Mesothelial cell of epicardium (in vitro differentiated cells): ENCODE measurements at regions not wholly inside any gene's neighbourhood (a gene's known extent, or its start where the extent isn't known, plus 50 kb on each side); places are given as distances from the start of the nearest gene placed in this dataset.

Experiments used
- DNase-seq, 2 experiments: peaks; one replicate each; pipeline ENCODE4 v3.0.0; 2021; ENCODE audit warnings: low spot score in 2 of 2; ENCODE audit not compliant: unreplicated experiment in 2 of 2
- H3K27ac Mint-ChIP-seq: 2 replicates; pipeline ENCODE4 v1.8.0; 2021; ENCODE audit warnings: mixed read lengths
- H3K27me3 Mint-ChIP-seq: 2 replicates; pipeline ENCODE4 v1.8.0; 2021; ENCODE audit warnings: low read depth, mixed read lengths
- H3K36me3 Mint-ChIP-seq: 2 replicates; pipeline ENCODE4 v1.8.0; 2021; ENCODE audit warnings: mixed read lengths
- H3K4me1 Mint-ChIP-seq: 2 replicates; pipeline ENCODE4 v1.8.0; 2021; ENCODE audit warnings: mixed read lengths
- H3K4me3 Mint-ChIP-seq: 2 replicates; pipeline ENCODE4 v1.8.0; 2021; ENCODE audit warnings: mild to moderate bottlenecking, moderate library complexity, mixed read lengths
- H3K9me3 Mint-ChIP-seq: 2 replicates; pipeline ENCODE4 v1.8.0; 2021; ENCODE audit warnings: mixed read lengths
- TF ChIP-seq, protein P1 (sequence below): fragments of 200-600 bp; sonication (generic); IDR thresholded peaks from one replicate; pipeline ENCODE4 v1.5.0; 2021; ENCODE audit warnings: antibody characterized with exemption; ENCODE audit not compliant: unreplicated experiment

DNA sequence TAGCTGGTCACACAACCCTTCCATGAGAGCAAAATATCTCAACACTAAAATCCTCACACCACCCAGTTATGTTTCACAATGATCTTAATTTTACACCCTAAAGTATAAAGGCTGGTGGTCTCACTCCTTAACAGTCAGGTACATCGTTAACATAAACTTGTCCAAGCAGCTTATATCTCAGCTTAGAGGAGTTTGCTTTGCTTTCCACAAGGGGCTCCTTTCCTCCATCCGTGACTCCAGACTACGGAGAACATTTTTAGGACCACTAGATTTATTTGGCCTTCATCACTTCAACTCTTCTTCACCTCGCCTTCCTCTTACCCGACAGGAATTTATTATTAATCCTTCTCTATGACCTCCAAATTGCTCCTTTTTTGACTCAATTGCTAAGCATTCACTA lies 1014.1 kb upstream of the NUDT12 start:
- no peak overlapping the region for H3K27ac Mint-ChIP-seq
- DNase-seq, result no peak

DNA sequence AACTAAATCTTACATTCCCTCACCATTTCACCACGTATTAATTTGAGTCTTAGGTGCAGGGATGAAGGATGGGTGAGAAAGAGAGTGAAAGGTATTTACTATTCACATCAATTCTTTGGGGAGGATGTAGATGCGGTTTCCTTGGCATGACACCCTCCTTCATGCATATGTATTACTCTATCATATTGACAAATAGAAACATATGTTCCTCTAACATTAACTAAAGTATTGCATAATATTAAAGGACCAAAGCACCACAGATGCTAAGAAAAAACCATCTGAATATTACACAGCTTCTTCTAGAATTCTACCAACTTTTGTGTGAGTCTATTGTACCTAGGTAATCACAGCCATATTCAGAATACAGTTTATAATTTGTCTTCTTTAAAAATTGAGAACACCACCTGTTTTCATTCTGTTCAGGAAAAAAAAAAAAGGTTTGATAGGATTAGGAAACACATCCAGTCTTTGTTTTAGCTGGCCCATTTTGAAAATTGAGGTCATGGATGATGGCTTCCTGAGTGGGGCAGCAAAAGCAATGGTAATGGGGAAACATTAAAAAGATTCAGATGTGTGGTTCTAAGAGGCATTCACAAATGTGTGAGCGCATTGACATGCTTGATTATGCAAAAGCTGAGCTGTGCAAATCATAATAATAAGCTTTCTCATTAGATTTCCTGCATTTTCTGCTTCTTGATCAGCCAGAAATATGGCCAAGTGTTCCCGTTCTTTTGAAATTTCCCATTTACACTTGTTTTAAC lies 1011.5 kb upstream of the NUDT12 start:
- Mint-ChIP-seq H3K27me3 (no peaks in the 10 kb centered on the region), H3K27ac (no peak overlapping the region)

More for the DNA sequence above, 1014.1 kb upstream of the NUDT12 start:
- Mint-ChIP-seq H3K4me1 (peaks cover 7% of the 10 kb centered on the region), H3K36me3 (no peaks in the 10 kb centered on the region), H3K4me3 (no peak overlapping the region), H3K27me3 (no peaks in the 10 kb centered on the region), H3K9me3 (no peaks in the 10 kb centered on the region)
- TF ChIP-seq, protein P1, sequence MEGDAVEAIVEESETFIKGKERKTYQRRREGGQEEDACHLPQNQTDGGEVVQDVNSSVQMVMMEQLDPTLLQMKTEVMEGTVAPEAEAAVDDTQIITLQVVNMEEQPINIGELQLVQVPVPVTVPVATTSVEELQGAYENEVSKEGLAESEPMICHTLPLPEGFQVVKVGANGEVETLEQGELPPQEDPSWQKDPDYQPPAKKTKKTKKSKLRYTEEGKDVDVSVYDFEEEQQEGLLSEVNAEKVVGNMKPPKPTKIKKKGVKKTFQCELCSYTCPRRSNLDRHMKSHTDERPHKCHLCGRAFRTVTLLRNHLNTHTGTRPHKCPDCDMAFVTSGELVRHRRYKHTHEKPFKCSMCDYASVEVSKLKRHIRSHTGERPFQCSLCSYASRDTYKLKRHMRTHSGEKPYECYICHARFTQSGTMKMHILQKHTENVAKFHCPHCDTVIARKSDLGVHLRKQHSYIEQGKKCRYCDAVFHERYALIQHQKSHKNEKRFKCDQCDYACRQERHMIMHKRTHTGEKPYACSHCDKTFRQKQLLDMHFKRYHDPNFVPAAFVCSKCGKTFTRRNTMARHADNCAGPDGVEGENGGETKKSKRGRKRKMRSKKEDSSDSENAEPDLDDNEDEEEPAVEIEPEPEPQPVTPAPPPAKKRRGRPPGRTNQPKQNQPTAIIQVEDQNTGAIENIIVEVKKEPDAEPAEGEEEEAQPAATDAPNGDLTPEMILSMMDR, result no peak

DNA sequence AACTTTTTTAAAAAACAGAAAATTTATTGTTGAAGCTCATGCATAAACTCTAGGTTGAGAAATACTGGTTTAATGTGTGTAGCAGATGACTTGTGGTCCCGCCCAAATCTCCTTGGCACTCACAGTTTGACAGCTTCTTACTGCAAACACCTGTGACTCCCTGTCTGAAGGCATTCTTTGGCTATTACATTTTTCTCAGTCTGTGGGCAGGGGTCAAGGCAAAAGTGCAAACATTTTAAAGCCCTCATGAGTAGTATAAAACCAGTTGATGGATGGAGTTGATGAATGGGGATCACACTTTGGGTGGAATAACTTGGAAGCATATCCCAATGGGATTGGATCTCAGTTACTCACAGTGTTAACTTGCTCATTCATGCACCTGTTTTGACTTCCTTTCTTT lies 1007.0 kb upstream of the NUDT12 start:
- Mint-ChIP-seq H3K27me3 (no peaks in the 10 kb centered on the region), H3K27ac (no peak overlapping the region), H3K4me1 (peaks cover 7% of the 10 kb centered on the region), H3K9me3 (peaks cover 4% of the 10 kb centered on the region), H3K4me3 (no peak overlapping the region), H3K36me3 (no peaks in the 10 kb centered on the region)
- no peak for DNase-seq
- TF ChIP-seq, protein P1, result no peak

More for the DNA sequence above, 1011.5 kb upstream of the NUDT12 start:
- Mint-ChIP-seq H3K36me3 (no peaks in the 10 kb centered on the region), H3K4me1 (peaks cover 7% of the 10 kb centered on the region), H3K9me3 (peaks cover under 1% of the 10 kb centered on the region), H3K4me3 (no peak overlapping the region)
- DNase-seq, result no peak
- TF ChIP-seq, protein P1, result no peak

DNA sequence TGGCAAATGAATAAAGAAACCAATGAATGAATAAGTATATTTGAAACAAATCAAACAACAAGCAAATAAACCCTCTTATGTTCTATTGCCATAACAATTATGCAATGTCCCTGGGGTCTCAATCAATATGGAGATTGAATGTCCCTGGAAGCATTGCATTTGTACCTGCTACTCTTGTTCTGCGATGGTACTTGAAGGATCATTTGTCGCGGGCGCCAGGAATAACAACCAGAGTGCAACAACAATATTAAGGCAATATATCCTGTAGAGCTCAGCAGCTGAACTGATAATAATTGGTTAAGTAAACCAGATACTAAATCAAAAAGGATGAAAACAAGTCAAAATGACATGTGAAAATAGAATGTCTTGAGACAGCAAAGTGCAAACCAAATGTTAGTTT lies 1001.9 kb upstream of the NUDT12 start:
- Mint-ChIP-seq H3K36me3 (no peaks in the 10 kb centered on the region), H3K27ac (no peak overlapping the region), H3K9me3 (peaks cover 15% of the 10 kb centered on the region), H3K4me3 (no peak overlapping the region), H3K4me1 (peaks cover 7% of the 10 kb centered on the region), H3K27me3 (no peaks in the 10 kb centered on the region)
- TF ChIP-seq, protein P1, result no peak
- DNase-seq, result no peak

DNA sequence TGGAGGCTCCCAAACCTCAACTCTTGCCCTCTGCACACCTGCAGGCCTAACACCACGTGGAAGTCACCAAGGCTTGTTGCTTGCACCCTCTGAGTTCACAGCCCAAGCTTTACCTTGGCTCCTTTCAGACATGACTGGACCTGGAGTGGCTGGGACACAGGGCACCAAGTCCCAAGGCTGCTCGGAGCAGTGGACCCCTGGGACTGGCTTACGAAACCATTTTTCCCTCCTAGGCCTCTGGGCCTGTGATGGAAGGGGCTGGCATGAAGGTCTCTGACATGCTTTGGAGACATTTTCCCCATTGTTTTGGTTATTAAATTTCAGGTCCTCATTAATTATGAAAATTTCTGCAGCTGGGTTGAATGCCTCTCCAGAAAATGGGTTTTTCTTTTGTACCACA lies 994.4 kb upstream of the NUDT12 start:
- TF ChIP-seq, protein P1, result no peak
- H3K4me1 Mint-ChIP-seq, result no peaks in the 10 kb centered on the region
- no peak overlapping the region for H3K27ac Mint-ChIP-seq
- peaks cover 38% of the 10 kb centered on the region for H3K9me3 Mint-ChIP-seq
- no peaks in the 10 kb centered on the region for H3K27me3 Mint-ChIP-seq
- DNase-seq, result no peak
- peaks cover 7% of the 10 kb centered on the region for H3K36me3 Mint-ChIP-seq
- no peak overlapping the region for H3K4me3 Mint-ChIP-seq
